Panc1 (cell line): ENCODE measurements at regions not wholly inside any gene's neighbourhood (a gene's known extent, or its start where the extent isn't known, plus 50 kb on each side); places are given as distances from the start of the nearest gene placed in this dataset.

Experiments used
- POLR2AphosphoS5 ChIP-seq: IDR thresholded peaks from 2 replicates; pipeline ENCODE4 v1.6.1; 2012; ENCODE audit warnings: mild to moderate bottlenecking, low read depth, low read length, moderate library complexity
- SIN3A ChIP-seq: IDR thresholded peaks from 2 replicates; pipeline ENCODE4 v1.6.1; 2012; ENCODE audit warnings: low read depth, mild to moderate bottlenecking, low read length, moderate library complexity, borderline replicate concordance; ENCODE audit not compliant: insufficient read depth
- TCF7L2 ChIP-seq: IDR thresholded peaks from 2 replicates; pipeline ENCODE4 v1.6.1; 2011; ENCODE audit warnings: mild to moderate bottlenecking, low read depth, low read length, inconsistent platforms
- TF ChIP-seq, protein P1 (sequence below): fragments of 450-650 bp; IDR thresholded peaks from 2 replicates; pipeline ENCODE4 v1.5.1; 2017; ENCODE audit warnings: mild to moderate bottlenecking
- TF ChIP-seq, protein P2 (sequence below), 2 experiments: IDR thresholded peaks; 2 replicates each; pipeline ENCODE4 v1.6.1; 2011 to 2012; ENCODE audit warnings: low read depth in 2 of 2, control low read depth in 1 of 2, low read length in 1 of 2, mild to moderate bottlenecking in 1 of 2, moderate library complexity in 1 of 2; ENCODE audit not compliant: insufficient read depth in 1 of 2

DNA sequence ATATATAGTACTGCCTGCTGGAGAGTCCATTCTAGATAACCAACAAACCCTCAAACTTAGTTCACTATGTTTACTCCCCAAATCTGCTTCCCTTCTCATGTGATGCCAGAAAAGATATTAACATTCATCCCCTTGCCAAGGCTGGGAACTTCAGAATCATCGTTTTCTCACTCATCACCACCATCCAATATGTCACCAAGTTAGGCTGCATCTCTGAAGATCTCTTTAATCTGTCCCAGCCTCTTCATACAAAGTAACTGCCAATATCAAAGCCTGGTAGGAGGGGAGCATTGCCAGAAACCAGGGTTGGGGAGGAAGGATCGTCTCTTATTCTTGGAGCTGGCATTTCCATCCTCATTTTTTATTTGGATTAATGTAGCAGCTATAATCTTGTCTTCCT lies 71.6 kb downstream of the XCL2 start:
- TF ChIP-seq SIN3A: no peak
- TF ChIP-seq, protein P1, sequence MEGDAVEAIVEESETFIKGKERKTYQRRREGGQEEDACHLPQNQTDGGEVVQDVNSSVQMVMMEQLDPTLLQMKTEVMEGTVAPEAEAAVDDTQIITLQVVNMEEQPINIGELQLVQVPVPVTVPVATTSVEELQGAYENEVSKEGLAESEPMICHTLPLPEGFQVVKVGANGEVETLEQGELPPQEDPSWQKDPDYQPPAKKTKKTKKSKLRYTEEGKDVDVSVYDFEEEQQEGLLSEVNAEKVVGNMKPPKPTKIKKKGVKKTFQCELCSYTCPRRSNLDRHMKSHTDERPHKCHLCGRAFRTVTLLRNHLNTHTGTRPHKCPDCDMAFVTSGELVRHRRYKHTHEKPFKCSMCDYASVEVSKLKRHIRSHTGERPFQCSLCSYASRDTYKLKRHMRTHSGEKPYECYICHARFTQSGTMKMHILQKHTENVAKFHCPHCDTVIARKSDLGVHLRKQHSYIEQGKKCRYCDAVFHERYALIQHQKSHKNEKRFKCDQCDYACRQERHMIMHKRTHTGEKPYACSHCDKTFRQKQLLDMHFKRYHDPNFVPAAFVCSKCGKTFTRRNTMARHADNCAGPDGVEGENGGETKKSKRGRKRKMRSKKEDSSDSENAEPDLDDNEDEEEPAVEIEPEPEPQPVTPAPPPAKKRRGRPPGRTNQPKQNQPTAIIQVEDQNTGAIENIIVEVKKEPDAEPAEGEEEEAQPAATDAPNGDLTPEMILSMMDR: no peak
- TF ChIP-seq, protein P2, sequence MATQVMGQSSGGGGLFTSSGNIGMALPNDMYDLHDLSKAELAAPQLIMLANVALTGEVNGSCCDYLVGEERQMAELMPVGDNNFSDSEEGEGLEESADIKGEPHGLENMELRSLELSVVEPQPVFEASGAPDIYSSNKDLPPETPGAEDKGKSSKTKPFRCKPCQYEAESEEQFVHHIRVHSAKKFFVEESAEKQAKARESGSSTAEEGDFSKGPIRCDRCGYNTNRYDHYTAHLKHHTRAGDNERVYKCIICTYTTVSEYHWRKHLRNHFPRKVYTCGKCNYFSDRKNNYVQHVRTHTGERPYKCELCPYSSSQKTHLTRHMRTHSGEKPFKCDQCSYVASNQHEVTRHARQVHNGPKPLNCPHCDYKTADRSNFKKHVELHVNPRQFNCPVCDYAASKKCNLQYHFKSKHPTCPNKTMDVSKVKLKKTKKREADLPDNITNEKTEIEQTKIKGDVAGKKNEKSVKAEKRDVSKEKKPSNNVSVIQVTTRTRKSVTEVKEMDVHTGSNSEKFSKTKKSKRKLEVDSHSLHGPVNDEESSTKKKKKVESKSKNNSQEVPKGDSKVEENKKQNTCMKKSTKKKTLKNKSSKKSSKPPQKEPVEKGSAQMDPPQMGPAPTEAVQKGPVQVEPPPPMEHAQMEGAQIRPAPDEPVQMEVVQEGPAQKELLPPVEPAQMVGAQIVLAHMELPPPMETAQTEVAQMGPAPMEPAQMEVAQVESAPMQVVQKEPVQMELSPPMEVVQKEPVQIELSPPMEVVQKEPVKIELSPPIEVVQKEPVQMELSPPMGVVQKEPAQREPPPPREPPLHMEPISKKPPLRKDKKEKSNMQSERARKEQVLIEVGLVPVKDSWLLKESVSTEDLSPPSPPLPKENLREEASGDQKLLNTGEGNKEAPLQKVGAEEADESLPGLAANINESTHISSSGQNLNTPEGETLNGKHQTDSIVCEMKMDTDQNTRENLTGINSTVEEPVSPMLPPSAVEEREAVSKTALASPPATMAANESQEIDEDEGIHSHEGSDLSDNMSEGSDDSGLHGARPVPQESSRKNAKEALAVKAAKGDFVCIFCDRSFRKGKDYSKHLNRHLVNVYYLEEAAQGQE (IDR thresholded peaks at IDR 0.05; ENCODE audit: insufficient read depth in 1 of 2, low read depth in 2 of 2, low read length in 1 of 2): no peak
- no peak for TF ChIP-seq POLR2AphosphoS5
- TF ChIP-seq TCF7L2: no peak
